CD4-positive, alpha-beta T cell treated with Interleukin-15 for 4 hours (primary cell): ENCODE measurements at regions not wholly inside any gene's neighbourhood (a gene's known extent, or its start where the extent isn't known, plus 50 kb on each side); places are given as distances from the start of the nearest gene placed in this dataset.

Source experiments
- DNase-seq: peaks from one replicate; pipeline ENCODE4 v3.0.0-alpha.2; 2020; ENCODE audit warnings: low spot score

- DNase-seq: no peak
Observed at GRCh38 chr4:81627590-81627989, 155.9 kb upstream of the RASGEF1B start.

GRCh38 chr4:81626851-81627250 lies 155.1 kb upstream of the RASGEF1B start:
- DNase-seq: no peak

- no peak for DNase-seq
Observed at GRCh38 chr4:81625422-81626417, 154.0 kb upstream of the RASGEF1B start.

GRCh38 chr4:81623434-81623833 lies 151.7 kb upstream of the RASGEF1B start:
- DNase-seq: no peak

- DNase-seq: no peak
Observed at GRCh38 chr4:81622474-81623184, 150.9 kb upstream of the RASGEF1B start.

- DNase-seq: no peak
Observed at GRCh38 chr4:81622028-81622427, 150.3 kb upstream of the RASGEF1B start.

GRCh38 chr4:81621490-81621889 lies 149.8 kb upstream of the RASGEF1B start:
- DNase-seq: no peak

GRCh38 chr4:81620442-81620841 lies 148.7 kb upstream of the RASGEF1B start:
- DNase-seq: no peak

GRCh38 chr4:81617545-81617944 lies 145.8 kb upstream of the RASGEF1B start:
- no peak for DNase-seq

- DNase-seq: no peak
Observed at GRCh38 chr4:81611221-81611620, 139.5 kb upstream of the RASGEF1B start.

- no peak for DNase-seq
Observed at GRCh38 chr4:81609844-81610243, 138.1 kb upstream of the RASGEF1B start.

GRCh38 chr4:81607950-81608349 lies 136.2 kb upstream of the RASGEF1B start:
- no peak for DNase-seq

GRCh38 chr4:81606801-81607501 lies 135.2 kb upstream of the RASGEF1B start:
- no peak for DNase-seq

GRCh38 chr4:81606166-81606565 lies 134.5 kb upstream of the RASGEF1B start:
- no peak for DNase-seq

GRCh38 chr4:81605271-81605670 lies 133.6 kb upstream of the RASGEF1B start:
- DNase-seq: no peak

GRCh38 chr4:81604683-81605218 lies 133.0 kb upstream of the RASGEF1B start:
- no peak for DNase-seq

- DNase-seq: no peak
Observed at GRCh38 chr4:81602854-81603253, 131.1 kb upstream of the RASGEF1B start.

GRCh38 chr4:81601358-81601694 lies 129.6 kb upstream of the RASGEF1B start:
- DNase-seq: no peak

- no peak for DNase-seq
Observed at GRCh38 chr4:81600520-81601357, 129.0 kb upstream of the RASGEF1B start.

- no peak for DNase-seq
Observed at GRCh38 chr4:81599742-81600380, 128.2 kb upstream of the RASGEF1B start.
